GM23338 (cell line): ENCODE measurements at regions not wholly inside any gene's neighbourhood (a gene's known extent, or its start where the extent isn't known, plus 50 kb on each side); places are given as distances from the start of the nearest gene placed in this dataset.

Experiments
- ATAC-seq: fragments of 200-7000 bp; cut with Tn5 transposase; 3 replicates; pipeline ENCODE4 v1.9.1; 2020
- DNase-seq: peaks from one replicate; pipeline ENCODE4 v3.0.0-alpha.2; 2015; ENCODE audit warnings: low spot score
- H2AFZ ChIP-seq: fragments of 200-600 bp; sonication (generic); 2 replicates; pipeline ENCODE4 v1.8.0; 2016; ENCODE audit warnings: antibody characterized with exemption, mild to moderate bottlenecking, moderate library complexity
- H3F3A ChIP-seq: fragments of 200-600 bp; sonication (generic); replicated peaks from 2 replicates; pipeline ENCODE4 v1.8.0; 2017; ENCODE audit warnings: antibody characterized with exemption, mixed run types, low read depth
- H3K27ac ChIP-seq: fragments of 200-600 bp; sonication (generic); 2 replicates; pipeline ENCODE4 v1.6.1; 2016; ENCODE audit warnings: low read depth
- H3K27me3 ChIP-seq: fragments of 200-600 bp; sonication (generic); 2 replicates; pipeline ENCODE4 v1.8.0; 2016; ENCODE audit warnings: mild to moderate bottlenecking, mixed run types, moderate library complexity; ENCODE audit not compliant: insufficient read depth
- H3K36me3 ChIP-seq: fragments of 200-600 bp; sonication (generic); 2 replicates; pipeline ENCODE4 v1.8.0; 2016; ENCODE audit warnings: mild to moderate bottlenecking; ENCODE audit not compliant: insufficient read depth
- H3K4me1 ChIP-seq: fragments of 200-600 bp; sonication (generic); 2 replicates; pipeline ENCODE4 v1.8.0; 2016; ENCODE audit warnings: mild to moderate bottlenecking, moderate library complexity; ENCODE audit not compliant: insufficient read depth
- H3K4me2 ChIP-seq: fragments of 200-600 bp; sonication (generic); 2 replicates; pipeline ENCODE4 v1.7.1; 2017; ENCODE audit warnings: mixed run types
- H3K4me3 ChIP-seq: fragments of 200-600 bp; sonication (generic); 2 replicates; pipeline ENCODE4 v1.6.1; 2016; ENCODE audit warnings: mixed run types
- H3K79me2 ChIP-seq: fragments of 200-600 bp; sonication (generic); replicated peaks from 2 replicates; pipeline ENCODE4 v1.8.0; 2017; ENCODE audit warnings: mild to moderate bottlenecking; ENCODE audit not compliant: insufficient read depth
- H3K9me2 ChIP-seq: fragments of 200-600 bp; sonication (generic); 2 replicates; pipeline ENCODE4 v1.8.0; 2017; ENCODE audit not compliant: insufficient read depth
- H4K20me1 ChIP-seq: fragments of 200-600 bp; sonication (generic); replicated peaks from 2 replicates; pipeline ENCODE4 v1.8.0; 2017; ENCODE audit warnings: mild to moderate bottlenecking; ENCODE audit not compliant: insufficient read depth
- H3K27ac Mint-ChIP-seq: 2 replicates; pipeline ENCODE4 v1.8.0; 2020; ENCODE audit warnings: inconsistent platforms, mild to moderate bottlenecking, moderate library complexity, mixed read lengths
- H3K27me3 Mint-ChIP-seq: 3 replicates; pipeline ENCODE4 v1.8.0; 2022; ENCODE audit warnings: low read depth, mild to moderate bottlenecking, moderate library complexity, mixed read lengths, inconsistent platforms; ENCODE audit not compliant: insufficient read depth, poor library complexity
- H3K36me3 Mint-ChIP-seq: 3 replicates; pipeline ENCODE4 v1.8.0; 2021; ENCODE audit warnings: low read depth, mild to moderate bottlenecking, inconsistent platforms, moderate library complexity, mixed read lengths
- H3K4me1 Mint-ChIP-seq: 3 replicates; pipeline ENCODE4 v1.8.0; 2020; ENCODE audit warnings: mild to moderate bottlenecking, inconsistent platforms, mixed read lengths
- H3K4me3 Mint-ChIP-seq: 3 replicates; pipeline ENCODE4 v1.8.0; 2021; ENCODE audit warnings: moderate library complexity, mild to moderate bottlenecking, inconsistent platforms, mixed read lengths
- H3K9me3 Mint-ChIP-seq: 3 replicates; pipeline ENCODE4 v1.8.0; 2020; ENCODE audit warnings: moderate library complexity, mild to moderate bottlenecking, inconsistent platforms, mixed read lengths
- CREB1 ChIP-seq: fragments of 250-450 bp; sonication (Bioruptor Pico); IDR thresholded peaks from 2 replicates; pipeline ENCODE4 v1.5.0; 2020; ENCODE audit warnings: low read depth, mild to moderate bottlenecking, moderate library complexity
- ETS1 ChIP-seq: IDR thresholded peaks from 2 replicates; pipeline ENCODE4 v1.6.1; 2016; ENCODE audit warnings: antibody characterized with exemption
- EZH2 ChIP-seq: fragments of 200-600 bp; sonication (generic); IDR thresholded peaks from one replicate; pipeline ENCODE4 v1.8.0; 2017; ENCODE audit warnings: antibody characterized with exemption, mild to moderate bottlenecking, low read depth; ENCODE audit not compliant: unreplicated experiment
- EZH2phosphoT487 ChIP-seq: fragments of 200-600 bp; sonication (generic); IDR thresholded peaks from one replicate; pipeline ENCODE4 v1.8.1; 2018; ENCODE audit warnings: antibody characterized with exemption; ENCODE audit not compliant: unreplicated experiment
- JUNB ChIP-seq: IDR thresholded peaks from one replicate; pipeline ENCODE4 v1.6.1; 2016; ENCODE audit warnings: antibody characterized with exemption; ENCODE audit not compliant: unreplicated experiment
- POLR2AphosphoS5 ChIP-seq: IDR thresholded peaks from 2 replicates; pipeline ENCODE4 v1.6.1; 2016; ENCODE audit warnings: antibody characterized with exemption, low read depth
- STAT1 ChIP-seq: IDR thresholded peaks from one replicate; pipeline ENCODE4 v1.6.1; 2016; ENCODE audit warnings: antibody characterized with exemption; ENCODE audit not compliant: unreplicated experiment
- ZNF114 ChIP-seq: fragments of 250-450 bp; sonication (Bioruptor Pico); IDR thresholded peaks from 2 replicates; pipeline ENCODE4 v1.5.0; 2020; ENCODE audit warnings: mild to moderate bottlenecking, moderate library complexity
- ZNF331 ChIP-seq: fragments of 250-450 bp; sonication (Bioruptor Pico); IDR thresholded peaks from 2 replicates; pipeline ENCODE4 v1.5.0; 2020; ENCODE audit warnings: low read depth, mild to moderate bottlenecking, moderate library complexity
- ZNF462 ChIP-seq: fragments of 250-450 bp; sonication (Bioruptor Pico); IDR thresholded peaks from 2 replicates; pipeline ENCODE4 v1.5.0; 2020; ENCODE audit warnings: mild to moderate bottlenecking, moderate library complexity
- TF ChIP-seq, protein P1 (sequence below), 2 experiments: fragments of 200-600 bp in 1 of 2; sonication (generic) in 1 of 2; conservative IDR thresholded peaks; 2 replicates each; pipeline versions ENCODE4 v1.5.1 to v1.6.1; 2016 to 2017; ENCODE audit warnings: antibody characterized with exemption in 2 of 2, low read depth in 2 of 2, mild to moderate bottlenecking in 2 of 2, moderate library complexity in 1 of 2

- TF ChIP-seq STAT1 (no peak), EZH2phosphoT487 (no peak), CREB1 (CRISPR knock-in tag) (no peak), JUNB (no peak), POLR2AphosphoS5 (no peak), ZNF331 (no peak), ETS1 (no peak)
- TF ChIP-seq, protein P1, sequence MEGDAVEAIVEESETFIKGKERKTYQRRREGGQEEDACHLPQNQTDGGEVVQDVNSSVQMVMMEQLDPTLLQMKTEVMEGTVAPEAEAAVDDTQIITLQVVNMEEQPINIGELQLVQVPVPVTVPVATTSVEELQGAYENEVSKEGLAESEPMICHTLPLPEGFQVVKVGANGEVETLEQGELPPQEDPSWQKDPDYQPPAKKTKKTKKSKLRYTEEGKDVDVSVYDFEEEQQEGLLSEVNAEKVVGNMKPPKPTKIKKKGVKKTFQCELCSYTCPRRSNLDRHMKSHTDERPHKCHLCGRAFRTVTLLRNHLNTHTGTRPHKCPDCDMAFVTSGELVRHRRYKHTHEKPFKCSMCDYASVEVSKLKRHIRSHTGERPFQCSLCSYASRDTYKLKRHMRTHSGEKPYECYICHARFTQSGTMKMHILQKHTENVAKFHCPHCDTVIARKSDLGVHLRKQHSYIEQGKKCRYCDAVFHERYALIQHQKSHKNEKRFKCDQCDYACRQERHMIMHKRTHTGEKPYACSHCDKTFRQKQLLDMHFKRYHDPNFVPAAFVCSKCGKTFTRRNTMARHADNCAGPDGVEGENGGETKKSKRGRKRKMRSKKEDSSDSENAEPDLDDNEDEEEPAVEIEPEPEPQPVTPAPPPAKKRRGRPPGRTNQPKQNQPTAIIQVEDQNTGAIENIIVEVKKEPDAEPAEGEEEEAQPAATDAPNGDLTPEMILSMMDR (conservative IDR thresholded peaks at IDR 0.05; ENCODE audit: low read depth in 2 of 2), result no peak
These were observed 267.6 kb downstream of the CNTN3 start (continued) for GRCh38 chr3:74346896-74347295.

DNA sequence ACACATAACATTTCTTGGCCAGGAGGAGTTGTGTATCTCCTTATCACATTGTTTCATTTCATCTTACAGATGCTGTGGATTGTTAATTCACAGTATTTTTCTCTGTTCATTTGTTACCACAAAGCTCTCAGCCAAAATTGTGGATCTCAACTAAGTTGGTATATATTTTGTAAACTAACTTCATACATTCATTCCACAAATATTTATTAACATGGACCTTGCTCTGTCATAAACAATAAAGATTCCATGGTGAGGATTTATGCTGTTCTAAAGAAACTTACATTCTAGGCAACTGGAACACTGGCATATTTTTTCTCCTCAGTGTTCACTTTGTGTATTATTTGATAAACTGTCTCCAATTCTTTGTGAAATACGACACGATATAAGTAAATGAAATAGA is 268.8 kb downstream of the CNTN3 start:
- H3K4me1 Mint-ChIP-seq, result no peaks in the 10 kb centered on the region
- H3K27me3 Mint-ChIP-seq, result no peaks in the 10 kb centered on the region
- no peaks in the 10 kb centered on the region for H3K9me3 Mint-ChIP-seq
- no peak overlapping the region for H3K4me2 ChIP-seq
- DNase-seq (no peak), ATAC-seq (no peak)
- H3K79me2 ChIP-seq, result no peaks in the 10 kb centered on the region
- H3K27ac ChIP-seq, result no peak overlapping the region
- H3K4me1 ChIP-seq, result no peaks in the 10 kb centered on the region
- no peak overlapping the region for H3K27ac Mint-ChIP-seq
- H2AFZ ChIP-seq, result no peak overlapping the region
- H3F3A ChIP-seq, result no peaks in the 10 kb centered on the region
- H4K20me1 ChIP-seq, result no peaks in the 10 kb centered on the region
- H3K4me3 ChIP-seq, result no peak overlapping the region
- no peak overlapping the region for H3K4me3 Mint-ChIP-seq
- no peaks in the 10 kb centered on the region for H3K27me3 ChIP-seq
- H3K9me2 ChIP-seq, result peaks cover 3% of the 10 kb centered on the region; the same call in 1 of the 2 replicates
- no peaks in the 10 kb centered on the region for H3K36me3 ChIP-seq
- no peaks in the 10 kb centered on the region for H3K36me3 Mint-ChIP-seq
- TF ChIP-seq ETS1 (no peak), EZH2 (no peak), ZNF114 (CRISPR knock-in tag) (no peak), ZNF462 (CRISPR knock-in tag) (no peak), POLR2AphosphoS5 (no peak), STAT1 (no peak), EZH2phosphoT487 (no peak), ZNF331 (no peak), CREB1 (CRISPR knock-in tag) (no peak)
- TF ChIP-seq, protein P1 (conservative IDR thresholded peaks at IDR 0.05; ENCODE audit: low read depth in 2 of 2), result no peak
